ENCODE measurements at regions not wholly inside any gene's neighbourhood (a gene's known extent, or its start where the extent isn't known, plus 50 kb on each side); places are given as distances from the start of the nearest gene placed in this dataset.
A peak's percentile ranks its signal among the peaks of the same experiment; 100 is the strongest.
"Not testable (repeated sequence)": the region's sequence is repeated elsewhere in the genome, so short reads cannot be mapped to it uniquely, and the experiment has no call there.

DNA sequence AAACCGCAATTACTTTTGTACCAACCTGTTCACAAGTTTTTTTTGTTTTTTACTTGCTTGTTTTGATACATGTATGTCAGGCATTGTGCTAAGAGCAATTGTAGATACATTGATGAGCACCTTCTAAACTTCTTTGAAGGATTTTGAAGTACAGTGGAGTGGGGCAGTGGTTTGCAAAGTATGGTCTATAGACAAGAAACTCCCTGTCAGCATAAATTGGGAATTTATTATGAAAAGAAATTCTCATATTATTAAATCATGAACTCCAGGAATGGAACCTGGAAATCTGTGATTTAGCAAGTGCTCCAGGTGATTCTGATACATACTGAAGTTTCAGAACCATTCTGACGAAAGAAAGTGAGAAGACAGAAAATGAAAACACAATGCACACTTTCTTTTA is 733.4 kb downstream of the C4orf33 start:
- no peaks in the 10 kb centered on the region for H3K79me2 ChIP-seq (ENCODE audit: control insufficient read depth, insufficient read depth, low read length)
- H3K18ac ChIP-seq (ENCODE audit: low read length): no peak overlapping the region
- no peak overlapping the region for H2AK5ac ChIP-seq (ENCODE audit: low read length)
- no peak overlapping the region for H3K9ac ChIP-seq (ENCODE audit: low read length)
- no peak overlapping the region for H3K23ac ChIP-seq (ENCODE audit: low read length)
- no peaks in the 10 kb centered on the region for H3K27me3 ChIP-seq (ENCODE audit: insufficient read depth, low read length, poor library complexity)
- no peak overlapping the region for H4K8ac ChIP-seq (ENCODE audit: low read depth, low read length)
- no peak overlapping the region for H2BK120ac ChIP-seq (ENCODE audit: low read depth, low read length)
- H3K56ac ChIP-seq (ENCODE audit: low read length): no peak overlapping the region
- no peak overlapping the region for H4K5ac ChIP-seq (ENCODE audit: low read length)
- H3K4me1 ChIP-seq (ENCODE audit: control insufficient read depth, low read depth, low read length): no peaks in the 10 kb centered on the region
- no peak for DNase-seq
- no peak overlapping the region for H2BK15ac ChIP-seq (replicated peaks; ENCODE audit: low read depth)
- no peaks in the 10 kb centered on the region for H3K79me1 ChIP-seq (ENCODE audit: low read length)
- no peaks in the 10 kb centered on the region for H3K36me3 ChIP-seq (ENCODE audit: control insufficient read depth, insufficient read depth, low read length)
- H3K4ac ChIP-seq (ENCODE audit: low read depth, low read length): no peak overlapping the region
- no peak overlapping the region for H3K27ac ChIP-seq (ENCODE audit: low read depth, low read length)
- no peak overlapping the region for H3K4me3 ChIP-seq (ENCODE audit: low read length)
- no CpG with 5 or more reads among the region's 2 CpGs for WGBS (ENCODE audit: extremely low coverage, insufficient coverage, low lambda C conversion rate)
- no peak overlapping the region for H2BK5ac ChIP-seq (ENCODE audit: low read length)
- H3K4me2 ChIP-seq (ENCODE audit: low read length): no peak overlapping the region

DNA sequence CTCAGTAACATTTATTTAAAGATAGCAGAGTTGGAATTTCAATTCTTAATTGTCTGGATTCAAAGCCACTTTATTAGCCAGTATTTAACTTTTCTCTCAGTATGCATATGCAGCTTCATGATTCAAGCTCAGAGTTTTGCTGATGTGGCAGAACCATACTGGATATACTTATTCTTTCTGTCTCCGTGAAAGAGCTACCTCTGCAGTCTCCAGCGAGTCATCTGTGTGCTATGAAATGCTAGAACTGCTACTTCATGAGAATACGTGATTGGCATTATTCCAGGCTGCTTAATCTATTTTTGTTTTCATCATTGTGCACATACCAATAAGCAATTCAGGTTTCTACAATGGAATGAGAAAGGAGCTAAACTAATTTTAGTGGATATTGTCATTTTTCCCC is 743.7 kb downstream of the C4orf33 start:
- Histone ChIP-seq H2BK15ac (replicated peaks; ENCODE audit: low read depth) (no peak overlapping the region), H3K4me1 (ENCODE audit: control insufficient read depth, low read depth, low read length) (no peaks in the 10 kb centered on the region), H3K4me2 (ENCODE audit: low read length) (no peak overlapping the region), H4K8ac (ENCODE audit: low read depth, low read length) (no peak overlapping the region), H3K27me3 (ENCODE audit: insufficient read depth, low read length, poor library complexity) (no peaks in the 10 kb centered on the region), H2BK120ac (ENCODE audit: low read depth, low read length) (no peak overlapping the region), H3K4me3 (ENCODE audit: low read length) (no peak overlapping the region), H3K9ac (ENCODE audit: low read length) (no peak overlapping the region), H2AK5ac (ENCODE audit: low read length) (no peak overlapping the region), H3K36me3 (ENCODE audit: control insufficient read depth, insufficient read depth, low read length) (no peaks in the 10 kb centered on the region), H3K23ac (ENCODE audit: low read length) (no peak overlapping the region), H4K5ac (ENCODE audit: low read length) (no peak overlapping the region), H3K27ac (ENCODE audit: low read depth, low read length) (no peak overlapping the region), H3K4ac (ENCODE audit: low read depth, low read length) (no peak overlapping the region), H2BK5ac (ENCODE audit: low read length) (no peak overlapping the region), H3K79me2 (ENCODE audit: control insufficient read depth, insufficient read depth, low read length) (no peaks in the 10 kb centered on the region), H3K18ac (ENCODE audit: low read length) (no peak overlapping the region), H3K79me1 (ENCODE audit: low read length) (no peaks in the 10 kb centered on the region), H3K56ac (ENCODE audit: low read length) (no peak overlapping the region)
- WGBS (ENCODE audit: extremely low coverage, insufficient coverage, low lambda C conversion rate): no CpG with 5 or more reads among the region's 3 CpGs
- no peak for DNase-seq

DNA sequence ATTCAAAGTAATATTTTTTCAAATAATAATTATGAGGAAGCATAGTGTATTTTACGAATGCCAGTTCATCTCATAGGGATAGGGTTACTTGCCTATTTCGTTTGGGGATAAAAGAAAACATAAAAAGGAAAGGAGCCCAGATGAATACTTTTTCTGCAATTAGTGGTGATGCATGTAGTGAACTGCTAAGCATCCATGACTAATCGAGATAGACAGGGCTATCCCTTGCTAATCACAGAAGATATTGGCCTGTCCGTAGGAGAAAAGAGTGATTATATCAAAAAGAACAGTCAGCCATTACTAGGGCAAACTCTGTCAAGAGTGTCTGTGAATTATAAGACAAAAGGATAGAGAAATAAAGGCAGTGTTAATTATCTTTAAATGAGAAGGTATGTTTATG is 746.1 kb downstream of the C4orf33 start:
- Histone ChIP-seq H2BK15ac (replicated peaks; ENCODE audit: low read depth) (no peak overlapping the region), H2BK5ac (ENCODE audit: low read length) (no peak overlapping the region), H3K36me3 (ENCODE audit: control insufficient read depth, insufficient read depth, low read length) (no peaks in the 10 kb centered on the region), H3K27me3 (ENCODE audit: insufficient read depth, low read length, poor library complexity) (no peaks in the 10 kb centered on the region), H3K4me1 (ENCODE audit: control insufficient read depth, low read depth, low read length) (no peaks in the 10 kb centered on the region), H3K79me1 (ENCODE audit: low read length) (no peaks in the 10 kb centered on the region), H3K9ac (ENCODE audit: low read length) (no peak overlapping the region), H3K27ac (ENCODE audit: low read depth, low read length) (no peak overlapping the region), H3K4me3 (ENCODE audit: low read length) (no peak overlapping the region), H2AK5ac (ENCODE audit: low read length) (no peak overlapping the region), H3K23ac (ENCODE audit: low read length) (no peak overlapping the region), H4K8ac (ENCODE audit: low read depth, low read length) (no peak overlapping the region), H3K79me2 (ENCODE audit: control insufficient read depth, insufficient read depth, low read length) (no peaks in the 10 kb centered on the region), H3K4me2 (ENCODE audit: low read length) (no peak overlapping the region), H3K56ac (ENCODE audit: low read length) (no peak overlapping the region), H3K4ac (ENCODE audit: low read depth, low read length) (no peak overlapping the region), H2BK120ac (ENCODE audit: low read depth, low read length) (no peak overlapping the region), H3K18ac (ENCODE audit: low read length) (no peak overlapping the region), H4K5ac (ENCODE audit: low read length) (no peak overlapping the region)
- WGBS (ENCODE audit: extremely low coverage, insufficient coverage, low lambda C conversion rate): no CpG with 5 or more reads among the region's 4 CpGs
- no peak for DNase-seq

DNA sequence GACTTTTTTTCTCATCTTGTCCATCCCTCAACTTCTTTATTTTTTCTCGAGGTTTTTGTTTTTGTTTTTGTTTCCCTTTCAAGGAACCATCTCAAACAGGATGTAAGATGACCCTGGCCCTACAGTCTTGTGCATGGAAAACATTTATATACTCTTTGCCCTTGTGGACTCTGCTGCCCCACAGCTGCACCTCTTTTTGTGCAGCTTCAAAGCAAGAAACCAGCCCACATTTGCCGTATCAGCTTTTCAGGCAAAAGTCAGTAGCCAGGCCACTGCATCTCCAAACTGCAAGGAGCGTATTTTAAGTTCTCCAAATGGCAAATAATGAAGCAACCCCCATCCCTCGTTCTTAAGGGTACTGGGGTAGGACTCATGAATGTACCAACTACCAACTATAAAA is 756.5 kb downstream of the C4orf33 start:
- no CpG with 5 or more reads among the region's 4 CpGs for whole genome bisulfite sequencing (ENCODE audit: extremely low coverage, insufficient coverage, low lambda C conversion rate)
- Histone ChIP-seq H3K56ac (ENCODE audit: low read length) (no peak overlapping the region), H3K9ac (ENCODE audit: low read length) (no peak overlapping the region)

DNA sequence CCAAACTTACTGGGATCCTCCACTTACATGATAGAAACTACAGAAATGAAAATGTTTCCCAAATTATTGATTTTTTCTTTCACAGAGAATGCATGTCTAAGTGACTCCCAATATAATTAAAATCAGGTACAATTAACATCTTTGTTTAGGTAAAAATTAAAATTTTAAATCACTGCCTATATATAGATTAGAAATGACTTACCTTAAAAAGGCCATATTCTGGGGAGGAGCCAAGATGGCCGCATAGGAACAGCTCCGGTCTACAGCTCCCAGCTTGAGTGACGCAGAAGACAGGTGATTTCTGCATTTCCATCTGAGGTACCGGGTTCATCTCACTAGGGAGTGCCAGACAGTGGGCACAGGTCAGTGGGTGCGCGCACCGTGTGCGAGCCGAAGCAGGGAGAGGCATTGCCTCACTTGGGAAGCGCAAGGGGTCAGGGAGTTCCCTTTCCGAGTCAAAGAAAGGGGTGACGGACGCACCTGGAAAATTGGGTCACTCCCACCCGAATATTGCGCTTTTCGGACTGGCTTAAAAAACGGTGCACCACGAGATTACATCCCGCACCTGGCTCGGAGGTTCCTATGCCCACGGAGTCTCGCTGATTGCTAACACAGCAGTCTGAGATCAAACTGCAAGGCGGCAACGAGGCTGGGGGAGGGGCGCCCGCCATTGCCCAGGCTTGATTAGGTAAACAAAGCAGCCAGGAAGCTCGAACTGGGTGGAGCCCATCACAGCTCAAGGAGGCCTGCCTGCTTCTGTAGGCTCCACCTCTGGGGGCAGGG is 757.9 kb downstream of the C4orf33 start:
- not testable (repeated sequence) for H3K23ac ChIP-seq (ENCODE audit: low read length); H3K79me1 ChIP-seq (ENCODE audit: low read length); H2BK5ac ChIP-seq (ENCODE audit: low read length); H3K4me1 ChIP-seq (ENCODE audit: control insufficient read depth, low read depth, low read length); H3K9ac ChIP-seq (ENCODE audit: low read length); H4K5ac ChIP-seq (ENCODE audit: low read length); H3K27me3 ChIP-seq (ENCODE audit: insufficient read depth, low read length, poor library complexity); DNase-seq; H3K36me3 ChIP-seq (ENCODE audit: control insufficient read depth, insufficient read depth, low read length); H2BK15ac ChIP-seq (replicated peaks; ENCODE audit: low read depth); H3K18ac ChIP-seq (ENCODE audit: low read length); H3K4me2 ChIP-seq (ENCODE audit: low read length); H3K4me3 ChIP-seq (ENCODE audit: low read length); H4K8ac ChIP-seq (ENCODE audit: low read depth, low read length); H2AK5ac ChIP-seq (ENCODE audit: low read length); H3K27ac ChIP-seq (ENCODE audit: low read depth, low read length); H3K56ac ChIP-seq (ENCODE audit: low read length); H3K4ac ChIP-seq (ENCODE audit: low read depth, low read length); H3K79me2 ChIP-seq (ENCODE audit: control insufficient read depth, insufficient read depth, low read length); H2BK120ac ChIP-seq (ENCODE audit: low read depth, low read length)
- WGBS (ENCODE audit: extremely low coverage, insufficient coverage, low lambda C conversion rate): no CpG with 5 or more reads among the region's 27 CpGs

More for the DNA sequence above, 756.5 kb downstream of the C4orf33 start:
- DNase-seq: no peak
- H3K4me3 ChIP-seq (ENCODE audit: low read length): no peak overlapping the region
- H3K4me1 ChIP-seq (ENCODE audit: control insufficient read depth, low read depth, low read length): no peaks in the 10 kb centered on the region
- no peaks in the 10 kb centered on the region for H3K27me3 ChIP-seq (ENCODE audit: insufficient read depth, low read length, poor library complexity)
- H3K23ac ChIP-seq (ENCODE audit: low read length): no peak overlapping the region
- no peak overlapping the region for H2BK120ac ChIP-seq (ENCODE audit: low read depth, low read length)
- no peaks in the 10 kb centered on the region for H3K79me2 ChIP-seq (ENCODE audit: control insufficient read depth, insufficient read depth, low read length)
- H2BK15ac ChIP-seq (replicated peaks; ENCODE audit: low read depth): no peak overlapping the region
- no peak overlapping the region for H2AK5ac ChIP-seq (ENCODE audit: low read length)
- no peak overlapping the region for H3K18ac ChIP-seq (ENCODE audit: low read length)
- H2BK5ac ChIP-seq (ENCODE audit: low read length): no peak overlapping the region
- no peaks in the 10 kb centered on the region for H3K79me1 ChIP-seq (ENCODE audit: low read length)
- H3K4me2 ChIP-seq (ENCODE audit: low read length): no peak overlapping the region
- H3K27ac ChIP-seq (ENCODE audit: low read depth, low read length): no peak overlapping the region
- no peaks in the 10 kb centered on the region for H3K36me3 ChIP-seq (ENCODE audit: control insufficient read depth, insufficient read depth, low read length)
- no peak overlapping the region for H3K4ac ChIP-seq (ENCODE audit: low read depth, low read length)
- no peak overlapping the region for H4K5ac ChIP-seq (ENCODE audit: low read length)
- no peak overlapping the region for H4K8ac ChIP-seq (ENCODE audit: low read depth, low read length)

DNA sequence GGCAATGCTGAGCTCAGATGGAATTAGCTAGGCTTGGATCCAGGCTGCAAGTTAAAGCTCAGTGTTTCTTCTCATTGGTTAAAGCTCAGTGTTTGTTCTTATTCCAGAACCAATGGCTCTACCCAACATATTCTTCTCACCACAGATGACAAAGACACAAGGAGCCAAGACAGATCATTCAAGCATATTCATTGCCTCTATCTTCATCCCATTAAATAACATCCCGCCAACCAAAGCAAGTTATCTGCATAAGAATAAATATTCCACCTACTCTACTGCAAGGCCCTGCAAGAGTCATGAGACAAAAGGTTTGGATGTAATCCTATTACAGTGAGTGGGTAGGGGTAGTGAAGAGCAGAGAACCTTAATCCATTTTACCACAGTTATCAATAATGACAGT is 766.5 kb downstream of the C4orf33 start:
- H3K79me1 ChIP-seq (ENCODE audit: low read length): no peaks in the 10 kb centered on the region
- no peak overlapping the region for H2AK5ac ChIP-seq (ENCODE audit: low read length)
- H3K36me3 ChIP-seq (ENCODE audit: control insufficient read depth, insufficient read depth, low read length): no peaks in the 10 kb centered on the region
- H2BK120ac ChIP-seq (ENCODE audit: low read depth, low read length): no peak overlapping the region
- no peak overlapping the region for H3K9ac ChIP-seq (ENCODE audit: low read length)
- H3K79me2 ChIP-seq (ENCODE audit: control insufficient read depth, insufficient read depth, low read length): no peaks in the 10 kb centered on the region
- peak; percentile 10 for DNase-seq
- H4K8ac ChIP-seq (ENCODE audit: low read depth, low read length): no peak overlapping the region
- no peak overlapping the region for H3K4me3 ChIP-seq (ENCODE audit: low read length)
- no peaks in the 10 kb centered on the region for H3K4me1 ChIP-seq (ENCODE audit: control insufficient read depth, low read depth, low read length)
- H3K18ac ChIP-seq (ENCODE audit: low read length): no peak overlapping the region
- H4K5ac ChIP-seq (ENCODE audit: low read length): no peak overlapping the region
- H3K27me3 ChIP-seq (ENCODE audit: insufficient read depth, low read length, poor library complexity): no peaks in the 10 kb centered on the region
- no CpG with 5 or more reads among the region's 1 CpG for WGBS (ENCODE audit: extremely low coverage, insufficient coverage, low lambda C conversion rate)
- H3K23ac ChIP-seq (ENCODE audit: low read length): no peak overlapping the region
- H3K4ac ChIP-seq (ENCODE audit: low read depth, low read length): no peak overlapping the region
- H3K4me2 ChIP-seq (ENCODE audit: low read length): no peak overlapping the region
- no peak overlapping the region for H2BK15ac ChIP-seq (replicated peaks; ENCODE audit: low read depth)
- no peak overlapping the region for H3K27ac ChIP-seq (ENCODE audit: low read depth, low read length)
- H3K56ac ChIP-seq (ENCODE audit: low read length): no peak overlapping the region
- H2BK5ac ChIP-seq (ENCODE audit: low read length): no peak overlapping the region
